IMR-90 (cell line): ENCODE measurements at regions not wholly inside any gene's neighbourhood (a gene's known extent, or its start where the extent isn't known, plus 50 kb on each side); places are given as distances from the start of the nearest gene placed in this dataset.
"Not testable (repeated sequence)": the region's sequence is repeated elsewhere in the genome, so short reads cannot be mapped to it uniquely, and the experiment has no call there.

Experiments used
- BHLHE40 ChIP-seq: fragments of 150-350 bp; IDR thresholded peaks from 2 replicates; pipeline ENCODE4 v1.6.1; 2016; ENCODE audit warnings: mild to moderate bottlenecking, low read depth, low read length
- FOS ChIP-seq: fragments of 150-350 bp; IDR thresholded peaks from 2 replicates; pipeline ENCODE4 v1.6.1; 2016; ENCODE audit warnings: low read depth, low read length
- MAZ ChIP-seq: IDR thresholded peaks from 2 replicates; pipeline ENCODE4 v1.6.1; 2012; ENCODE audit warnings: low read depth, mild to moderate bottlenecking, low read length, improper control_type of control experiment, moderate library complexity, borderline replicate concordance
- POLR2A ChIP-seq: IDR thresholded peaks from 2 replicates; pipeline ENCODE4 v1.6.1; 2012; ENCODE audit warnings: mild to moderate bottlenecking, low read depth, low read length
- RAD21 ChIP-seq: IDR thresholded peaks from 2 replicates; pipeline ENCODE4 v1.6.1; 2012; ENCODE audit warnings: low read length, improper control_type of control experiment
- TF ChIP-seq, protein P1 (sequence below): conservative IDR thresholded peaks from 2 replicates; pipeline ENCODE4 v1.5.1; 2012; ENCODE audit warnings: mild to moderate bottlenecking, low read depth, low read length, improper control_type of control experiment

GRCh38 chr5:6072488-6072887 lies 305.9 kb downstream of the MED10 start:
- TF ChIP-seq MAZ, FOS, POLR2A, RAD21, BHLHE40: not testable (repeated sequence)
- TF ChIP-seq, protein P1, sequence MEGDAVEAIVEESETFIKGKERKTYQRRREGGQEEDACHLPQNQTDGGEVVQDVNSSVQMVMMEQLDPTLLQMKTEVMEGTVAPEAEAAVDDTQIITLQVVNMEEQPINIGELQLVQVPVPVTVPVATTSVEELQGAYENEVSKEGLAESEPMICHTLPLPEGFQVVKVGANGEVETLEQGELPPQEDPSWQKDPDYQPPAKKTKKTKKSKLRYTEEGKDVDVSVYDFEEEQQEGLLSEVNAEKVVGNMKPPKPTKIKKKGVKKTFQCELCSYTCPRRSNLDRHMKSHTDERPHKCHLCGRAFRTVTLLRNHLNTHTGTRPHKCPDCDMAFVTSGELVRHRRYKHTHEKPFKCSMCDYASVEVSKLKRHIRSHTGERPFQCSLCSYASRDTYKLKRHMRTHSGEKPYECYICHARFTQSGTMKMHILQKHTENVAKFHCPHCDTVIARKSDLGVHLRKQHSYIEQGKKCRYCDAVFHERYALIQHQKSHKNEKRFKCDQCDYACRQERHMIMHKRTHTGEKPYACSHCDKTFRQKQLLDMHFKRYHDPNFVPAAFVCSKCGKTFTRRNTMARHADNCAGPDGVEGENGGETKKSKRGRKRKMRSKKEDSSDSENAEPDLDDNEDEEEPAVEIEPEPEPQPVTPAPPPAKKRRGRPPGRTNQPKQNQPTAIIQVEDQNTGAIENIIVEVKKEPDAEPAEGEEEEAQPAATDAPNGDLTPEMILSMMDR = not testable (repeated sequence)
